Pulmonary artery endothelial cell (primary cell): ENCODE measurements at regions not wholly inside any gene's neighbourhood (a gene's known extent, or its start where the extent isn't known, plus 50 kb on each side); places are given as distances from the start of the nearest gene placed in this dataset.

ENCODE experiments used
- DNase-seq: peaks from one replicate; pipeline ENCODE4 v3.0.0-alpha.2; 2011; ENCODE audit warnings: low read depth, low spot score

DNA sequence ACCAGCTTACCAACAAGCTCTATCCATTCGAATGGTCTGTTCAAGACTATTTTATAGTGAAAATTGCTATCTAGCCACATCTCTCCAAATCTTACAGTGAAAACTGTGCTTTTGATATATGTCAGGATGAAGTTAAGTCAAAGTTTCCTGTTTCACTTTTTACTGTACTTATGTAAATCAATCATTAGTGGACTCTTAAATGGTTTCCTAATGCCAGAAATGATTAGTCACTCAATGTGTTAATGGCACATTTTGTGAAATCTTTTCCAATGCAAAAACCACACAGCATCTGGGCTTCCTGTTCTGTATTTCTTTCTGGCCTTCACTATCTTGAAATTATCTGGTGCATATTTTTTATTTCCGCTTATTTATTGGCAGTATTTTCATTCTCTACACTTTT is 87.3 kb upstream of the STEAP1B start:
- DNase-seq: no peak

DNA sequence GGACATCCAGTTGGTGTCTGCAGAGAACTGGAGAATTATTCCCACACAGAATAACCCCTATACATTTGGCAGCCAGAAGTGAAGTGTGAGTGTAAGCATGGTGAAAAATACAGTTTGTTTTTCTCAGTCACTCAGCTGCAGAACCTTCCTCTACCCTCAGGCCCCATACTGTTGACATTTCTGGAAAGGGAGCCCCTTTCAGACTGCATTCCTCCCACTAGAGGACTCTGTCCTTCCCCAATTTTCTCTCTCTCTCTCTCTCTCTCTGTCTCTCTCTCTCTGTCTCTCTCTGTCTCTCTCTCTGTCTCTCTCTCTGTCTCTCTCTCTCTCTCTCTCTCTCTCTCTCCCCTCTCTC is 86.8 kb upstream of the STEAP1B start:
- DNase-seq: no peak

DNA sequence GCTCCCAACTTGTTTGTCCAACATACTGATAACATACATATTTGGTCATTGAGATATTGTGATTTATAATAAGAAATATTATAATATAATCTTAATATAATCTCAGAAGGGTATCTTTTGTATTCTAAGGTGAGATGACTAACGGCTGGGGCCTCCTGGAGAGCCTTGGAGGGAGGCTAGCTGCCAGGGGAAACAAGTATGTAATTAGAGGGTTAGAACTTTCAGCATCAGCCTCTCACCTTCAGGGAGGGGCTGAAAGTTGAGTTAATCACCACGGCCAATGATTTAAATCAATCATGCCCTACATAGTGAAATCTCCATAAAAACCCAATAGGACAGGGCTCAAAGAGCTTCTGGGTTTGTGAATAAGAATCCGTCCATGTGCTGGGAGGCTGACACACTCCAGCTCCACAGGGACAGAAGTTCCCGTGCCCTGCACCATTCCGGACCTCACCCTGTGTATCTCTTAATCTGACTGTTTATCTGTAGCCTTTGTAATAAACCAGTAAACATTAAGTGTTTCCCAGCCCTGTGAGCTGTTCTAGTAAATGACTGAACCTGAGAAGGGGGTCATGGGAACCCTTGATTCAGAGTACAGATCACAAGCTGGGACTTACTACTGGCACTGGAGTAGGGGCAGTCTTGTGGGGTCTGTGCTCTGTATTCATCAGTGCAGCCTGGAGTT is 86.3 kb upstream of the STEAP1B start:
- no peak for DNase-seq

DNA sequence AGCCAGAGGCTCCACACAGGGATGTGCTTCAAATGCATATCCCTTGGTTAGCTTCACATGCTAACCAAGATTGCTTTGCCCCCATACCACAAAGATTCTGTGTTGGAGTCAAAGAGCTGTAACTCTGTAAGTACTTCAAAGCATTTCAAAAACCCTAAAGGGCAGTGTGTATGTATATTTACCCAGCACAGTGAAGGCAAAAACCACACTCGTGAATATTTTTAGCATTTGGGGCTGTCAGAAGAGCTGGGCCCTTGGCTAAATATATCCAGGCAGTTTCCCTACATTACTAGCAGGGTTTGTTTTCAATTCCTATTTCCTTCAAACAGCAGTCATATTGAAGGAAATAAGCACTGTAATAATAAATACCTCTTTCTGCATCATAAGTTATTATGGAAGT is 84.2 kb upstream of the STEAP1B start:
- no peak for DNase-seq

DNA sequence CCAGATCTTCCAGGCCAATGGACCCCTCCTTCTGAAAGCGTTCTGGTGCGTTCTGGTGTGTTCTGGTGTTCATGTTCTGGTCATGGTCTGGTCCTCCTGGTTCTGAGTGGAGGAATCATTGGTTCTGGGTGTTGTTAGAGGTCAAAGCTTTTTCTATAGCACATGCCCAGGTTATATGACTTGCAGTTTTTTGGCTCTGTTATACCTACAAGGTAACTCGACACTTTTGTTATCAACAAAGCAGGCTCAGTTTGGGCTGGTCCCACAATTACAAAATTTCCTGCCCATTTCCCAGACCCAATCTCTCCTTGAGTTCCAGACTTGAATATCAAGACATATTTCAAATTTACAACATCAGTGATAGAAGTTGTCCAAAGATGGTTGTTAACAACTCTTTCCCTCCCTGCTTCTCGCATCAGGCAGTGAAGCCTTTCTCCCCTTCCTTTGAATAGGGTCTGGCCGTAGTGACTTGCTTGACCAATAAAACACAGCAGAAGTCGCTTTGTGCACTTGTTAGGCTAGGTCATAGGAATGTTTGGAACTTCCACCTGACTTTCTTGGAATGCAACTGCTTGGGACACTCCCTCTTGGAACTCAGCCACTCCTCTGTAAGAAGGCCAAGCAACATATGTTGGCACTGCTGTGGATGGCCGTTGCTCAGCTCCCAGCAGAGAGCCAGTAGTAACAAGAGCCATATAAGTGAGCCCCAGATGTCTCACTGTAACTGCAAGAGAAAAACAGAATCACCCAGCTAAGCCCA is 83.1 kb upstream of the STEAP1B start:
- peak; percentile 99 for DNase-seq

DNA sequence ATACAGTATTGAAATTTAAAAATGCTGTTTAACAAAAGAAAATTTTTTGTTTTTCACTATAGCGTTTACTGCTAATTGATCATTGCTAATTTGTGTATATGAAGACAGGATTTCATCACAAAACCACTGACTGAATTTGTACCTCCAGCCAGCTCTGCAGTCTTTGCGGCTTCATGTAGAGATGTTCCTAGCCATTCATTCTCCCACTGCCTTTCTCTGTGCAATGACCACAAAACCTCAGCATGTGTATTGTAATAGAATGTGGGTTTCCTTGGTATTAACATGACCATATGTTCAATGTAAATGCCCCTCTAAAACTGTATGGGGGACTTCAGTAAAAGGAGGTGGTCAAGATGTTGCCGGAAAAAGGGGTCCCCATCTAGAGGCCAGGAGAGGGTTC is 81.1 kb upstream of the STEAP1B start:
- no peak for DNase-seq

DNA sequence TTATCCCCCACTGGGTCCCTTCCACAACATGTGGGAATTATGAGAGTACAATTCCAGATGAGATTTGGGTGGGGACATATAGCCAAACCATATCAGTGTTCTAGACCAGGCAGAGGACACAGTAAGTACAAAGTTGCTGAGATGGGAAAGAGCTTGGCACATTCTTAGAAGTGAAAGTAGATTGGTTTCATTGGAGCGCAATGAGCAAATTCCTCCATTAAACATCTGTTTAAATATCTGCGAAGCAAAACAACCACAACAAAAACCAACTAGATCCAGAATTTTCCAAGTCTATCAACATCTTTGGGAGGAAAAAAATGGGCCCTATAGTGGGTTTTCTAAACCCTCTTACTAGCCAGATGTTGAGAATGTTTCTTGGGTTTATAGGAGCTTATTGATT is 80.0 kb upstream of the STEAP1B start:
- no peak for DNase-seq

DNA sequence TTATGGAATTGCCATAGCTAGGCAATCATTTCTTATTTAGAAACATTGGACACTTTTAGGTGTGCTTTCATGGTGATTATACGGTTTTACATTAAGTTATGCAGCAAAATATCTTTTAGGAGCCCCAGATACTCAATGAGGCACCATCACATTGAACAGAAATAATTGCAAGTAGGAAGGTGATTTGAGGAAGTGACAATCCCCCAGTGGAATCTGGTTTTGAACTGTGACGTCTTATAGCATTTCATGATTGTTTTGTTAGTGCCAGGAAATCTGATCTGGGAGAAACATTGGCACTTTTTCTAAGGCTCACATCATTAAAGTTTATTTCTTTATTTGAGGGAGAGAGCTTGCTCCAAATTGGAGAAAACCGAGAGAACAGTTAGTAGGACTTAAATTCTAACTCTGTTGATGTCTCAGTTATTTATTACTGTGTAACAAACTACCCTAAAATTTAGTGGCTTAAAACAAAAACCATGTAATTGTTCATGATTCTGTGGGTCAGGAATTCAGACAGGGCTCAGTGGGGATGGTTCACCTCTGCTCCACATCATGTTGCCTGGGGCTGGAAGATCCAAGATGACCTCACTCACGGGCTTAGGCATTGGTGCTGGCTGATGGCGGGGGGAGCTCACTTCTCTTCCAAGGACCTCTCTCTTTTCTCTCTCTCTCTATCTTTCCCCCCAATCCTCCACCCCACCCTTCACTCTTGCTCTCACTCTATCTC is 78.2 kb upstream of the STEAP1B start:
- DNase-seq: peak; percentile 89

DNA sequence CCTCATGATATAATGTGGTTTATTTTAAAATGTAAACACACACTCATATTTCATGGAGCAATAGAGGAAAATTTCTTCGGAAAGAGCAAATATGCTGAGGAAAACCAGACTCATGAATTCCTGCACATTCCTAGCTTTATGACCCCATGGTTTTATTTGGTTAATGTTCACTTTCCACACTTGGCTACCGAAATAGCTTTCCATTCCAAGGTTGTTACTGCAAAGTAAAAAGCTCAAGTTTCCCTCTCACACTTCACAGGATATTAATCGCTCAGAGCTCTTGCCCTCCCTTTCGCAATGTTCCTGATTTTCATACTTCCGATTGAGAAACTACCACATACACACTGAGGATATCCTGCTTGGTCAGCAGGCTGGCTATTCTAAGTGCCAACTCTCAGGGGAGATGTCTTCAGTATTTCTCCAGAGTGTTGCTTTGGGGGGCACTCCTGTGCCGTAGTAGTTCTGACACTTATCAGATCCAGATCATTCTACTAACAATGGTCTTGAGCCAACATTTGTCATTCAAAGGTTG is 77.5 kb upstream of the STEAP1B start:
- DNase-seq: peak; percentile 85

DNA sequence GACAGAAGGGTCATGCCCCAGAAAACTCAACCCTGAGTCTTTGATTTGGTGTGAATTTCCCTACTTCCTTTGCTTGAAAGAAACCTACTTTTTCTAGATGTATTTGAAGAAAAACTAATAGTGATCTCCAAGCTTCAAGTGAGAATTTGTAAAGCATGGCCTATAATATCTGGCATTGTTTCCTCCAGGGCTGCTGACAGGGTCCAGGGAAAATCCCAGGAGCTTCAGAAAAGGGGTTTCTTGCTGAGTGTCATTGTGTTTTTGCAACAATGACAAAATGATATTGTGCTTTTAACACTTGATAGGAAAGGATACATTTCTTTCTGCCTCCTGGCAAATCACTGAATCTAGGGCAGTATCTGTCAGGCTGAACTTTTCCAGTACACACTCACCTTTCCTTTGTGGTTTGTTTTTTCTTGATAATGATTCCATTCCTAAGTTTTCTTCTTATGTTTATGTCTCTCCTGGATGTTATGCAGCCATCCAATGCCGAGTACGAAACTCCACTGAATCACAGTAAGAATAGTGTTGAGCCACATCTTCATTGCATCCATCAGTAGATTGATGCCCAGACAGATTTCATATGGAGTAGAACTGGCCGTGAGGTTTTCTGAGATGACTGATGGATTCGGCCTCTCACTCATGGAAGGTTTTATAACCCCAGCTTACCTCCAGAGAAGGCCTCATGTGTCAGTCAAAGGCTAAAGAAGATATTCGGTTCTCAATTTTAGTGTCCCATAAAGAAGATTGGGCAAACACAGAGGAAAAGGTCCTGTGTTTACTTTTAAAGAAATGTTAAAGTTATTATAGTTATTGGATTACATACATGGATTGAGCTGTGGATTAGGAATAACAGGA is 76.9 kb upstream of the STEAP1B start:
- no peak for DNase-seq

DNA sequence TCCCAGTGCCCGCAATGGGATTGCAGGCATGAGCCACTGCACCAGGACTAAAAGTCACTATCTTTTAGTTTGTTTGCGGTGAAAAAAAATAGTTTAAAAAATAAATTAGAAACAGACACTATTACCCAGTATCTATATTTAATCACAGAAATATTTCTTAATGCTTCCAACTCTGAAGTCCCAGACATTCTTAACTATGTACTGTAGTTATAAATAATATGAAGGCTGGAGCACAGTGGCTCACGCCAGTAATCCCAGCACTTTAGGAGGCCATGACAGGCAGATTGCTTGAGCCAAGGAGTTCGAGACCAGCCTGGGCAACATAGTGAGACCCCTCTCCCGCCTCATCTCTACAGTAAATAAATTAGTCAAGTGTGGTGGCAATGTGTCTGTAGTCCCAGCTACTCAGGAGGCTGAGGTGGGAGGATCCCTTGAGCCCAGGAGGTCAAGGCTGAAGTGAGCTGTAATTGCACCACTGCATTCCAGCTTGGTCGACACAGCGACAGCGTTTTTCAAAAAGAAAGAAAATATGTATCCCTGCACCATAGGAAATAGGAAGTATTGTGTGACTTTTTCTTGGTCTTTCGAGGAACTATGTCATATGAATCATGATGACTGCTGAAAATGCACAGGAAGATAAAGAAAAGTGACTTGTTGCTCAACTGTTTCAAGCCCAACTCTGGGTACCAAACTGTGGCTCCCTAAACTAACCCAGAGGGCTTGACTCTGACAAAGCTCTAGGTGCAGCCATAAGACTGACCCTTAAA is 74.9 kb upstream of the STEAP1B start:
- no peak for DNase-seq

DNA sequence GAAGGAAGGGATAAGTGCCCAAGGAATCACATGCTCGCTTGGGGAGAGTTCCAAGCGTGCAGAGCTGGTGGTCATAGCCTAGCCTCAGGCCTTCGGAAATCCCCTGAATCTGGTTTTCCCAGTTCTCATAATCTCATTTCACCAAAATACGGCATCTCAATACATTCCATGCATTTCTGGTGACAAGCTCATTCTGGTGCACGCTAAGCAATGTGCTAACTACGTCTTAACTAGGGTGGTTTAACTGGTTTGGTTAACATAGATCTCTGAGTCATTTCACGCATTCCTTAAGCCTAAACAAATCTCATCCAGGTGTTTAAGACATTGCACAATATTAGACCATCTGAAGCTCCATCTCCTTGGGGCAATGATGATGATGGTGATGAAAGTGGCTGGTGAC is 72.9 kb upstream of the STEAP1B start:
- no peak for DNase-seq

DNA sequence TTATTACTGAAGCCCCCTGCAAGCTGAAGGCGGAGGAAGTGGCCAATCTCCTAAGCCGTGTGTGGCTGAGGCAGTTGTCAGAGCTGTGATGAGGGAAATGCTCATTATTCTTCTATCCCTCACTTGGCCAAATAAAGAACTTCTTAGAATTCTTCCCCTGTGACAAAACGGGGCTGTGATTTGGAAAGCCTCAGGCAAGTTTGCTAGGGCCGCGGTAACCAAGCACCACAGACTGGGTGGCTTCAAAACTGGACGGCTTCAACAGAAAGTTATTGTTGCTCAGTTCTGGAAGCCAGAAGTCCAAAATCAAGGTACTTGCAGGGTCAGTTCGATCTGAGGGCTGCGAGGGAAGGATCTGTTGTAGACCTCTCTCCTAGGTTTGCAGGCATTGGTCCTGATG is 72.3 kb upstream of the STEAP1B start:
- DNase-seq: no peak

DNA sequence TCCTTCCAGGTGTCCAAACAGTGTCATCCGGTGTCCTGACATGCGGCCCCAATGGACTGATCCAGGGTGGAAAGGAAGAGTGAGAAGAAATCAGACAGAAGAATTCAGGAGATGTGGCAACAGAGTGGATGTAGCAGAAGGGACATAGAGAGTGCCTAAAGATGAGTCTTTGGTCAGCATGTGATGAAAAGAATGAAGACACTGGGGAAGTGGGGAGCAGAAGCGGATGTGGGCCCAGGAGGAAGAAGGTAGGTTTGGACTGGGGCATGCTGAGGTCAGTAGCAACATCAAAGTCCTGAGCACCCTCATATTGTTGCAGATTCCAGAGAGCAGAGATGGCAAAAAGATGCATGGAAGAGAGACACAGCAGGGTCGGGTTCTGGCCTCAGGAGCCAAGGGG is 71.8 kb upstream of the STEAP1B start:
- no peak for DNase-seq

DNA sequence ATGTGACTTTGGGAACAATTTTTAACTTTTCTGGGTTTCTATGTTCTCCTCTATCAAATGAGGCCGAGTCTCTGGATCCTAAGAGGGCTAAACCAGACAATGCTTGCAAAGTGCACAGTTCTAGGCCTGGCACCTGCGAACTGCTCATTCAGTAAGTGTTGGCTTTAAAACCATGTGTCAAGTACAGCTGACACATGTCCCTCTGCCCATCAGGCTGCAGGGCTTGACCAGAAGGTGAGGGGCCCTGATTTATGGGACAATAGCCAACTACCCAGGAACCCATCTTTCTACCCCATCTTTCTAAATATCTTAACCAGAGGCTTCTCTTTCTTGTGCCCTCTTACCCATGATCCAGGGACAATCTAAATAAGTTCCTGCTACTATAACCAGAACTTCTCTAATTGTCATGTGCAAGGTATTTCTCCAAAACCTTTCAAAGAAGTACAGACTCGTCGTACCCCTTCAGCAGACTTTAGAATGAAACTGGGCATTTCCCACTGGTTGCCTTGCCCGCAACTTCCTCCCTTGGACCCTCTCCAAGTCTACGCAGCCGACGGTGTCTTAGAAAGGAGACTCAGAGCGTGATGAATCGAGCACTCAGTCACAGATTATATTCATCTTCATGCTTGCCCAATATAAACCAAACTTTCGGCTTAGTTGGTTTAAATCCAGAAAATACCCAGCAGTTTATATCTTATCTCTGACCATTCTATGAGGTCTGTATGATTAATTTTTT is 69.8 kb upstream of the STEAP1B start:
- DNase-seq: no peak

DNA sequence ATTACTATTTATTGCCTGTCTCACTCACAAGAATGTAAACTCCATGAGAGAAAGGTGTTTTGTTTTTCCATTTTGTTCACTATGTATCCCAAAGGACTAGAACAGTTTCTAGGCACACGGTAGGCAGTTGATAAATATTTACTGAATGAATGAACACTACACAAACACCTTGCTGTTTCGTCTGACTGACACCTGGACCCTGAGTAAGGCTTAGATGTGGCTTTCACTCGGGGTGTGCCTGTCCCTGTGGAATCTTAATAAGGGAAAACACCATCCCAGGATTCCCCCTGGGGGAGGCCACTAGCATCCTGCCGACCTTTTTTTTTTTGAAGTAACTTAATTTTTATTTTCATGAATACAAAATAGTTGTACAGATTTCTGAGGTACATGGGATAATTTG is 66.6 kb upstream of the STEAP1B start:
- DNase-seq: no peak

DNA sequence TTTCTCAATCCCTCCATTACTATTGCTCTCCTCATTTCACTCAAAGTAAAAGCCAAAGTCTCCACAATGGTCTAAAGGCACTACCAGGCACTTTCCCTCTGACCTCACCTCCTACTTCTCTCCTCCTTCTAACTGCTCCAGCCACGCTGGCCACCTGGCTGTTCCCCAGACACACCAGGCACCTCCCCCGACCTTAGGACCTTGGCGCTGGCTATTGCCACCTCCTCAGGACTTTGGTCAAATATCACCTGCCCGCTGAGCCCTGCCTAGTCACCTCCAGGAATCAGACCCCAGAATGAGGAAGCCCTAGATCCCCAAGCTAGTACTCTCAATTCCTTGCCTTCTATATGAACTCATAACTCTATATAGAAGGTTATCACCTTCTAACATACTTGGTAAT is 66.2 kb upstream of the STEAP1B start:
- no peak for DNase-seq

DNA sequence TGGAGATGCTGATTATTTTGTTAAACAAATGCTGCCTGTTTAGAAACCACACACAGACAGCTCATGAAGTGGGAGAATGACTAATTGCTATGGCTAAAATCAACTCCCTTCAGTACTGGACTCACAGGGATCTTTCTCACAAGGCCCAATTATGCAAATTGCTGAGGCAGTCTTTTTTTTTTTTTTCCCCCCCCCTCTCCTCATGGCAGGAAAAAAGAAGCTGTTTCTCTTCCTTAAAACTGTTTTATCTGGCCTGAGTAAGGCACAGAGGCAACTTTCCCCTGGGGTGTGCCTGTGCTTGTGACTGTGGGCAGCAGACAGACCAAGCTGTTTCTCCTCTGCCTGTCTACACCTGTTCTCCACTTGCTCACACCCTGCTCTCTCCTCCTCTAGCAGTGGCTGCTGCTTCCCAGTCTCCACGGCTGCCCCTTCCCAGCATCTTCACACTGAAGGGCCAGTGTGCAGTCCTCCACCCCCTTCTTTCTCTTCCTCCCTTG is 65.4 kb upstream of the STEAP1B start:
- DNase-seq: no peak

DNA sequence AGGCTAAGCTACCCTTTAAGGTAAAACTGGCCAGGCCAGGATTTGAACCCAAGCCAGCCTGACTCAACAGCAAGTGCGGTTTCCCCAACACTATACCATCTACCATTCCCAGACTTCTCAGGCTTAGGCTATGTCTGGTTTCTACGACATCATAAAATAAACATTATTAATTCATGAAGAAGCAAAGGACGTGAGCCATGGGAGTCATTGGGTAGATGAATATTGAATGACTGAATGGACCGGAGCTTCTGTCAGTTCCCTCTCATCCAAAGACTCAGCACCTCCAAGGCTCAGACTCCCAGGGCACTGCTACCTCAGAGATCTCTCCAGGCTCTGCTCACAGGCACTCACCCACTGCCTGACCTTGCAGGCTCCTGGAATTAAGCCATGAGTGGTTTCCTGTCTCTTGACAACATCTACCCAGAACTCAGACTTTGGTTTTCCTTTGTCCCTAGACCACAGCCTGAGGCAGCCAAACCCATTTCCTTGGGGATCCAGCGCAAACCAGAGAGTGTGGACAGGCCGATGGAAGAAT is 64.6 kb upstream of the STEAP1B start:
- DNase-seq: no peak
